A172 (cell line): ENCODE measurements at regions not wholly inside any gene's neighbourhood (a gene's known extent, or its start where the extent isn't known, plus 50 kb on each side); places are given as distances from the start of the nearest gene placed in this dataset.

ENCODE experiments used
- DNase-seq: peaks from one replicate; pipeline ENCODE4 v3.0.0-alpha.2; 2015; ENCODE audit warnings: low spot score

DNA sequence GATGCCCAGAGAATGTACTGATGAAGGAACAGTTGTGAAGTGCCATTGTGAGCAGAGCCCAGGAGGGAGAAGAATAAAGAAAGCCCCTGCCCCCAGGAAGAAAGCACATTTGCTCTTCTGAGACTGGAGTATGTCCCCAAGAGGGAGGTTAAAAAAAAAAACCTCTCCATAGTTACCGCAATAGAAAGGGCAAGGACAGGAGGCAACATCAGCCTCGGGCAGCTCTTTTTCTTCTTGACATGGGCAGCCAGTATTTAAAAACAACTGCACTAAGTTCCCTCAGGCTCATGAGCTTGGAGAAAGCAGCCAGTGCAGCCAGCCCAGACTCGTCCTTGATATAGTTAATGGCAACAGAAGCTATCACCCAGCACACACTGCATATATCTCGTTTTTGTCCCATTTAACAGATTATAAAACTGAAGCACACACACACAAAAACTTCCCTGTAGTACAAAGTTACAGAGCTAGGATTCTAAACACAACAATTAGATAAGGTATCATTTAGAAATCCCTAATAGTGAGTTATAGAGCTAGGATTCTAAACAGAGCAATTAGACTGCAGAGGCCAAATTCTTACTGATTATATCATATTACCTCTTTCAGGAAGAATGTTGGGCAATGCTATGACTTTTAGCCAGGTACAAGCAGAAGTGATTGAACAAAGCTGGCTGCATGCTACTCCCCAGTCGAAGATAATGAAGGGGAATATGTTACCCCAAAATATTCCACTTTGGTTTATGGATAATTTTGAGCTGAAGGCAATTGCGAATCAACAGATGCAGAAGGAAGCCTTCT is 823.5 kb downstream of the GRID1 start:
- no peak for DNase-seq

DNA sequence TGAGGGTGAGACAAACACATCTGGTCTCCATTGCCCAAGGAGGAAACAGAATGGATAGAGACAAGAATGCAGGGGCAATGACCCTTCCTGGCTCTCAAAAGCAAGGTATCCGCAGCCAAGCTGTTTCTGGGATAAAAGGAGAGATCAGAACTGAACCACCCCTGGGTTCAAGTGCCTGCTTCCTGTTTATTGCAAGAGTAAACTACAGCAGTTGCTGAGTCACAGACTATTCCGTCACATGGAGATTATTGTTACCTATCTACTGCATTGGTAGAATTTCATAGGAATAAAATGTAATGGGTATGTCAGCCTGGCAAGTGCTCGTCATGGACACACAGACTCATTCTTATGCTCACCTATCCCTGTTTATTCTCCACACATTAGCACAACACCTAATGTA is 821.6 kb downstream of the GRID1 start:
- peak; percentile 53 for DNase-seq

DNA sequence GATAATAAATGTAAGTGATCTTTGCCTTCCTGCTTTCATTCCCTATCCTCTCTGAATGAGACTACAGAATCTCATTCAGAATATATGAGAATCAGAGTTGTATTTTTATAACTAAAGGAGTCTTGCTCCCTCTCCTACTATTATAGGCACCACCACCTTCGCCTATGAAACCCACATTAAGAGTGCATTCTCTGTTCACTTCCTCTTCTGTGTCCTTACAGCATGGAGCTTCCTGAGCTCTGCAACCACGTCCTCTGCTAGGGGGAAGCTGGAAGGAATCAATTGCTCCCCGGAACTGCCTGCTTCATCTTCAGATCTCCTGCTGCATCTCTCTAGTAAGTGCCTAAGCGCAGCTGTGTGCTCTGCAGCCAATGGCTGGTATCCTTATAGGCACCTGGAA is 820.7 kb downstream of the GRID1 start:
- no peak for DNase-seq

DNA sequence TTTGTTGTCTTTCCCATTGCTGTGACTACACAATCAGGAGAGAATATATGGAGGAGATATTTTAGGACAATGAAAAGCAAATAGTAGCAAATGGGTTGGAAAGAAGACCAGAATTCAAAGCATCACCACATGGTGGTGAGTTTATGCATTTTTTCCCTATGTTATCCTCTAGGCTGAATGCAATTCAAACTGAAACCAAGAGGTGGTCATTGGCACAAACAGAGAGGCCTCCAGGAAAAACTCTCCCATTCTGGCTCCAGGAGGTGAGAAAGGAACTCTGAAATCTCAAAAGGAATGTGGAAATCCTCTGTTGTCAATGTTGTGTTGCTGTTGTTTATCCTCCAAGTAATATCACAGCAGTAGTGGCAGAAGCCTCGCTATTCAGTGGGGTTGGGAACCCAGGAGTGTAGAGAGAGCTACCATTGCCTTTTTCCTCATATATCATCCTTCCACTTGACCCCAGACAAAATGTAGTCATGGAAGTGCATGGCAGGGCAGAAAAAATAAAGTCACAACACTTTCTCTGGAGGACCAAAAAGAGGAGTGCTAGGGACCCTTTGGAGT is 819.1 kb downstream of the GRID1 start:
- DNase-seq: no peak

DNA sequence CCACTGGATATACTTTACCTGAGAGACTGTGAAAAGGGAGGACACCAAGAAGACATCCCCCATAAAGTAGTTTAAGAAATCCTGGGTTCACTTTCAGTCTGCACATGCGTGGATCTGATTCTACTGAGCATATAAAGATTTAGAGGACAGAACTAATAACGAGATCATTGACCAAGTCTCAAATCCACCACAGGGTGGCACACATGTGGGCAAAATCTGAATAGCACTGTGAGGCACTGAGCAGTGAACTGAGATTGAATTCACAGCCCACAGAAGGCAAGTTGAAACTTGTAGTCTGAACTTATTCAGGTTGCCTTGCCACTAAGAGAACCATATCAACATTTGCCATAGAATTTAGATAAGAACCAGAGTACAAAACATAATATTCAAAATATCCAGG is 818.6 kb downstream of the GRID1 start:
- DNase-seq: peak; percentile 66
